Upper lobe of left lung (tissue), 4 donors: ENCODE measurements at regions not wholly inside any gene's neighbourhood (a gene's known extent, or its start where the extent isn't known, plus 50 kb on each side); places are given as distances from the start of the nearest gene placed in this dataset.

Experiments
- EP300 ChIP-seq, 4 donors: sonication (generic); formaldehyde crosslinking; IDR thresholded peaks; one replicate each; pipeline ENCODE4 v1.5.1; 2017; ENCODE audit warnings: antibody characterized with exemption in 4 of 4, control low read depth in 2 of 4
- POLR2A ChIP-seq, 4 donors: fragments of 450-650 bp; IDR thresholded peaks; one replicate each; pipeline ENCODE4 v1.5.1; 2016 to 2017; ENCODE audit warnings: antibody characterized with exemption in 4 of 4, mild to moderate bottlenecking in 2 of 4
- POLR2AphosphoS5 ChIP-seq, 2 donors: sonication (generic); formaldehyde crosslinking; IDR thresholded peaks; one replicate each; pipeline ENCODE4 v1.5.1; 2017; ENCODE audit warnings: antibody characterized with exemption in 2 of 2
- TF ChIP-seq, protein P1 (sequence below), 6 experiments: fragments of 450-650 bp in 4 of 6; fragments of 200-600 bp in 2 of 6; sonication (generic) in 2 of 6; IDR thresholded peaks; one replicate each; pipeline ENCODE4 v1.5.1; 2016 to 2019; ENCODE audit warnings: antibody characterized with exemption in 6 of 6

GRCh38 chr2:57759131-57759530, 287.5 kb upstream of the VRK2 start:
- TF ChIP-seq, protein P1, sequence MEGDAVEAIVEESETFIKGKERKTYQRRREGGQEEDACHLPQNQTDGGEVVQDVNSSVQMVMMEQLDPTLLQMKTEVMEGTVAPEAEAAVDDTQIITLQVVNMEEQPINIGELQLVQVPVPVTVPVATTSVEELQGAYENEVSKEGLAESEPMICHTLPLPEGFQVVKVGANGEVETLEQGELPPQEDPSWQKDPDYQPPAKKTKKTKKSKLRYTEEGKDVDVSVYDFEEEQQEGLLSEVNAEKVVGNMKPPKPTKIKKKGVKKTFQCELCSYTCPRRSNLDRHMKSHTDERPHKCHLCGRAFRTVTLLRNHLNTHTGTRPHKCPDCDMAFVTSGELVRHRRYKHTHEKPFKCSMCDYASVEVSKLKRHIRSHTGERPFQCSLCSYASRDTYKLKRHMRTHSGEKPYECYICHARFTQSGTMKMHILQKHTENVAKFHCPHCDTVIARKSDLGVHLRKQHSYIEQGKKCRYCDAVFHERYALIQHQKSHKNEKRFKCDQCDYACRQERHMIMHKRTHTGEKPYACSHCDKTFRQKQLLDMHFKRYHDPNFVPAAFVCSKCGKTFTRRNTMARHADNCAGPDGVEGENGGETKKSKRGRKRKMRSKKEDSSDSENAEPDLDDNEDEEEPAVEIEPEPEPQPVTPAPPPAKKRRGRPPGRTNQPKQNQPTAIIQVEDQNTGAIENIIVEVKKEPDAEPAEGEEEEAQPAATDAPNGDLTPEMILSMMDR (IDR thresholded peaks at IDR 0.05) = no peak
- TF ChIP-seq POLR2AphosphoS5 (IDR thresholded peaks at IDR 0.05) (no peak), POLR2A (IDR thresholded peaks at IDR 0.05) (no peak), EP300 (IDR thresholded peaks at IDR 0.05) (no peak)
